Thoracic aorta (tissue), 2 donors: ENCODE measurements at regions not wholly inside any gene's neighbourhood (a gene's known extent, or its start where the extent isn't known, plus 50 kb on each side); places are given as distances from the start of the nearest gene placed in this dataset.

ENCODE experiments used
- ATAC-seq: fragments of 150-250 bp; one replicate; pipeline ENCODE4 v1.8.0; 2017; ENCODE audit warnings: low read depth; ENCODE audit not compliant: insufficient number of reproducible peaks, low FRiP score
- DNase-seq: peaks from one replicate; pipeline ENCODE4 v3.0.0-alpha.2; 2020; ENCODE audit warnings: low spot score
- H3K27ac ChIP-seq, 2 donors: fragments of 200-600 bp; sonication (generic); 1 replicate in 1 of 2; 2 replicates in 1 of 2; pipeline ENCODE4 v1.5.1; 2016; ENCODE audit warnings: mild to moderate bottlenecking in 2 of 2, moderate library complexity in 2 of 2
- H3K27me3 ChIP-seq: fragments of 200-600 bp; sonication (generic); replicated peaks from 2 replicates; pipeline ENCODE4 v1.6.0; 2016; ENCODE audit warnings: mild to moderate bottlenecking; ENCODE audit not compliant: insufficient read depth
- H3K36me3 ChIP-seq: fragments of 200-600 bp; sonication (generic); one replicate; pipeline ENCODE4 v1.5.1; 2016
- H3K4me1 ChIP-seq, 2 donors: fragments of 200-600 bp; sonication (generic); 1 replicate in 1 of 2; 2 replicates in 1 of 2; pipeline versions ENCODE4 v1.5.1 to v1.6.0; 2016; ENCODE audit warnings: low read depth in 2 of 2, mild to moderate bottlenecking in 1 of 2; ENCODE audit not compliant: control insufficient read depth in 1 of 2
- H3K4me3 ChIP-seq: fragments of 200-600 bp; sonication (generic); 2 replicates; pipeline ENCODE4 v1.5.1; 2016; ENCODE audit warnings: mild to moderate bottlenecking
- H3K9me3 ChIP-seq: fragments of 200-600 bp; sonication (generic); 2 replicates; pipeline ENCODE4 v1.5.1; 2016
- CTCF ChIP-seq: fragments of 200-600 bp; sonication (generic); IDR thresholded peaks from one replicate; pipeline ENCODE4 v1.5.1; 2019; ENCODE audit warnings: antibody characterized with exemption

GRCh38 chr14:96658611-96659010, 138.6 kb upstream of the VRK1 start:
- ATAC-seq (no peak), DNase-seq (no peak)
- H3K4me3 ChIP-seq: no peak overlapping the region
- H3K36me3 ChIP-seq: no peaks in the 10 kb centered on the region
- H3K27me3 ChIP-seq: no peaks in the 10 kb centered on the region
- TF ChIP-seq CTCF: no peak
- peaks cover 5% of the 10 kb centered on the region for H3K9me3 ChIP-seq
- no peaks in the 10 kb centered on the region for H3K4me1 ChIP-seq
- H3K27ac ChIP-seq: no peak overlapping the region

- H3K4me3 ChIP-seq: no peak overlapping the region
- ATAC-seq: no peak
- no peaks in the 10 kb centered on the region for H3K36me3 ChIP-seq
- DNase-seq: no peak
- H3K4me1 ChIP-seq: no peaks in the 10 kb centered on the region
- peaks cover 5% of the 10 kb centered on the region for H3K9me3 ChIP-seq
- no peak for TF ChIP-seq CTCF
- no peak overlapping the region for H3K27ac ChIP-seq
- H3K27me3 ChIP-seq: no peaks in the 10 kb centered on the region
These were observed 137.1 kb upstream of the VRK1 start for GRCh38 chr14:96660123-96660522.

- H3K4me3 ChIP-seq: no peak overlapping the region
- no peaks in the 10 kb centered on the region for H3K27me3 ChIP-seq
- no peak for ATAC-seq
- H3K36me3 ChIP-seq: no peaks in the 10 kb centered on the region
- TF ChIP-seq CTCF: no peak
- H3K27ac ChIP-seq: no peak overlapping the region
- H3K9me3 ChIP-seq: peaks cover 5% of the 10 kb centered on the region
- no peaks in the 10 kb centered on the region for H3K4me1 ChIP-seq
- no peak for DNase-seq
These were observed 136.5 kb upstream of the VRK1 start for GRCh38 chr14:96660667-96661066.

GRCh38 chr14:96661244-96661969, 135.8 kb upstream of the VRK1 start:
- ATAC-seq (no peak), DNase-seq (no peak)
- Histone ChIP-seq H3K27ac (no peak overlapping the region), H3K27me3 (no peaks in the 10 kb centered on the region), H3K4me1 (no peaks in the 10 kb centered on the region), H3K9me3 (peaks cover 5% of the 10 kb centered on the region), H3K4me3 (no peak overlapping the region), H3K36me3 (no peaks in the 10 kb centered on the region)
- no peak for TF ChIP-seq CTCF

GRCh38 chr14:96662116-96662970, 134.8 kb upstream of the VRK1 start:
- TF ChIP-seq CTCF: no peak
- no peaks in the 10 kb centered on the region for H3K36me3 ChIP-seq
- H3K27ac ChIP-seq: no peak overlapping the region
- ATAC-seq (no peak), DNase-seq (no peak)
- no peaks in the 10 kb centered on the region for H3K27me3 ChIP-seq
- H3K4me3 ChIP-seq: no peak overlapping the region
- H3K4me1 ChIP-seq: no peaks in the 10 kb centered on the region
- no peaks in the 10 kb centered on the region for H3K9me3 ChIP-seq
